IMR-90 (cell line): ENCODE measurements at regions not wholly inside any gene's neighbourhood (a gene's known extent, or its start where the extent isn't known, plus 50 kb on each side); places are given as distances from the start of the nearest gene placed in this dataset.

Source experiments
- ATAC-seq: fragments of 200-7000 bp; cut with Tn5 transposase; 2 replicates; pipeline ENCODE4 v1.9.1; 2020; ENCODE audit warnings: low read depth, mild to moderate bottlenecking, moderate library complexity
- BruUV-seq: library from RNA; stranded (reverse); fragments of 400-500 nt; replicated peaks from 2 replicates; lab custom pipeline; 2021; lab: Mats Ljungman, UMichigan
- CTCF ChIA-PET: fragments of 300-600 bp; formaldehyde crosslinking; extraction: SDS; loops from one replicate; lab custom pipeline; 2021; ENCODE audit warnings: antibody characterized with exemption; lab: Yijun Ruan, JAX
- POLR2A ChIA-PET: fragments of 300-600 bp; sonication (Branson Sonifier 250); formaldehyde crosslinking; loops from one replicate; lab custom pipeline; 2022; ENCODE audit warnings: antibody characterized with exemption; ENCODE audit not compliant: unreplicated experiment; lab: Charles Lee
- DNase-seq: peaks from one replicate; pipeline ENCODE4 v3.0.0; 2013
- H2AFZ ChIP-seq: replicated peaks from 2 replicates; pipeline ENCODE3; 2013; ENCODE audit warnings: low read length, mild to moderate bottlenecking; ENCODE audit not compliant: poor library complexity
- H2AK5ac ChIP-seq: 2 replicates; pipeline ENCODE4 v1.6.1; 2013; ENCODE audit warnings: low read depth, low read length, inconsistent platforms
- H2AK9ac ChIP-seq: replicated peaks from 2 replicates; pipeline ENCODE3; 2013; ENCODE audit warnings: mild to moderate bottlenecking, low read depth, low read length, moderate library complexity; ENCODE audit not compliant: poor library complexity
- H2BK120ac ChIP-seq: 2 replicates; pipeline ENCODE4 v1.6.1; 2013; ENCODE audit warnings: low read depth, low read length, inconsistent platforms
- H2BK15ac ChIP-seq: 3 replicates; pipeline ENCODE4 v1.6.1; 2013; ENCODE audit warnings: low read depth, low read length, inconsistent platforms
- H2BK20ac ChIP-seq: 2 replicates; pipeline ENCODE4 v1.6.1; 2013; ENCODE audit warnings: low read depth, mild to moderate bottlenecking, inconsistent platforms, low read length, moderate library complexity
- H2BK5ac ChIP-seq: 2 replicates; pipeline ENCODE4 v1.6.1; 2013; ENCODE audit warnings: mild to moderate bottlenecking, low read depth, low read length, inconsistent platforms; ENCODE audit not compliant: poor library complexity, severe bottlenecking
- H3K14ac ChIP-seq: replicated peaks from 2 replicates; pipeline ENCODE4 v1.6.1; 2013; ENCODE audit warnings: low read depth, low read length, inconsistent platforms
- H3K18ac ChIP-seq: 2 replicates; pipeline ENCODE4 v1.6.1; 2013; ENCODE audit warnings: low read depth, low read length, control low read depth
- H3K23ac ChIP-seq: 2 replicates; pipeline ENCODE4 v1.6.1; 2013; ENCODE audit warnings: low read depth, low read length, inconsistent platforms
- H3K27ac ChIP-seq: 2 replicates; pipeline ENCODE4 v1.5.1; 2013; ENCODE audit warnings: mild to moderate bottlenecking, control low read depth, low read length; ENCODE audit not compliant: insufficient read depth
- H3K27me3 ChIP-seq: 2 replicates; pipeline ENCODE4 v1.6.1; 2013; ENCODE audit warnings: low read length; ENCODE audit not compliant: control insufficient read depth, insufficient read depth
- H3K36me3 ChIP-seq: 2 replicates; pipeline ENCODE4 v1.6.1; 2013; ENCODE audit warnings: low read length, mixed read lengths; ENCODE audit not compliant: control insufficient read depth, insufficient read depth
- H3K4ac ChIP-seq: 2 replicates; pipeline ENCODE4 v1.6.1; 2013; ENCODE audit warnings: low read depth, low read length, inconsistent platforms
- H3K4me1 ChIP-seq: 2 replicates; pipeline ENCODE4 v1.6.1; 2013; ENCODE audit warnings: low read length, mixed read lengths; ENCODE audit not compliant: control insufficient read depth, insufficient read depth
- H3K4me2 ChIP-seq: 2 replicates; pipeline ENCODE4 v1.6.1; 2013; ENCODE audit warnings: low read depth, mild to moderate bottlenecking, control low read depth, low read length, moderate library complexity
- H3K4me3 ChIP-seq: 2 replicates; pipeline ENCODE4 v1.5.1; 2013; ENCODE audit warnings: low read depth, mild to moderate bottlenecking, control low read depth, low read length, moderate library complexity; ENCODE audit not compliant: insufficient read depth
- H3K56ac ChIP-seq: 2 replicates; pipeline ENCODE4 v1.6.1; 2013; ENCODE audit warnings: low read length, inconsistent platforms; ENCODE audit not compliant: insufficient read depth; ENCODE audit errors: extremely low read depth
- H3K79me1 ChIP-seq, 2 experiments: 2 replicates each; pipeline ENCODE4 v1.6.1; 2013; ENCODE audit warnings: low read length in 2 of 2, inconsistent platforms in 1 of 2, low read depth in 1 of 2
- H3K9ac ChIP-seq: 2 replicates; pipeline ENCODE4 v1.6.1; 2013; ENCODE audit warnings: low read depth, low read length, control low read depth
- H3K9me1 ChIP-seq: 2 replicates; pipeline ENCODE4 v1.6.1; 2013; ENCODE audit warnings: low read length, inconsistent platforms; ENCODE audit not compliant: insufficient read depth
- H3K9me3 ChIP-seq: 2 replicates; pipeline ENCODE4 v1.6.1; 2013; ENCODE audit warnings: low read length; ENCODE audit not compliant: control insufficient read depth, insufficient read depth
- H4K20me1 ChIP-seq: 2 replicates; pipeline ENCODE4 v1.6.1; 2013; ENCODE audit warnings: low read length, inconsistent platforms; ENCODE audit not compliant: insufficient read depth
- H4K5ac ChIP-seq: 2 replicates; pipeline ENCODE4 v1.6.1; 2013; ENCODE audit warnings: mild to moderate bottlenecking, low read depth, low read length, control low read depth
- H4K8ac ChIP-seq, 2 experiments: 2 replicates each; pipeline ENCODE4 v1.6.1; 2013; ENCODE audit warnings: low read depth in 2 of 2, low read length in 2 of 2, control low read depth in 1 of 2, inconsistent platforms in 1 of 2
- H4K91ac ChIP-seq: 2 replicates; pipeline ENCODE4 v1.6.1; 2013; ENCODE audit warnings: low read depth, low read length, inconsistent platforms; ENCODE audit not compliant: insufficient read depth
- NFE2L2 ChIP-seq: fragments of 150-350 bp; IDR thresholded peaks from 2 replicates; pipeline ENCODE4 v1.6.1; 2016; ENCODE audit warnings: low read depth, mild to moderate bottlenecking, low read length
- WGBS, 2 experiments: methylation state at CpG; one replicate each; pipeline versions ENCODE4 v1.1.5 to v1.1.7; 2013; ENCODE audit warnings: missing lambda C conversion rate in 2 of 2; ENCODE audit not compliant: insufficient read length in 1 of 2; ENCODE audit errors: extremely low coverage in 2 of 2; 5-methylcytosine and 5-hydroxymethylcytosine counted together
- dilution Hi-C: fragments of 300-500 bp; cut with HindIII; formaldehyde crosslinking; loops from one replicate; pipeline ENCODE4 v1.14.3; 2018; ENCODE audit warnings: low sequenced_read_pairs; ENCODE audit not compliant: unreplicated experiment
- in situ Hi-C: fragments of 300-500 bp; cut with MboI; formaldehyde crosslinking; loops from 3 replicates; pipeline ENCODE4 v1.14.3; 2019; ENCODE audit warnings: low sequenced_read_pairs, inconsistent platforms, mixed read lengths
- intact Hi-C: fragments of 100-400 bp; cut with micrococcal nuclease; formaldehyde crosslinking; loops from 2 replicates; pipeline ENCODE4 v1.10.0; 2022
- TF ChIP-seq, protein P1 (sequence below): conservative IDR thresholded peaks from 2 replicates; pipeline ENCODE4 v1.5.1; 2012; ENCODE audit warnings: mild to moderate bottlenecking, low read depth, low read length, improper control_type of control experiment

DNA sequence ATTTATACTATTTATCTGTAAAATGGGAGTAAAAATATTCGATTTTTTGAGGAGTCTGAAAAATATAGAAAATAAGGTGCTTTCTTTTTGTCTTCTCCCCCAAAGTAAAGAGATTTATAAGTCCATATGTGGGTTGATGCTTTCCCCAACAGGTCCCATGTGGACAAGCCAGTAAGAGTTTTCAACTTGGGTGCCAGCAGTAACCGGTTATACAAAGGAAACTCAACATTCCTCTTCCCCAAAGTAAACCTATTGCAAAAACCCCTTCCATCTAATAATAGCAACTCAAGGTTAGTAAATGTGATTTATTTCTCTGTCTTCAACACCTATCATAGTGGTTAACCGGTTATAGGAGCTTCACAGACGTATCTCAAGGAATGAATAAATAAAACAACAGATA is 1206.9 kb upstream of the SEL1L start:
- TF ChIP-seq, protein P1, sequence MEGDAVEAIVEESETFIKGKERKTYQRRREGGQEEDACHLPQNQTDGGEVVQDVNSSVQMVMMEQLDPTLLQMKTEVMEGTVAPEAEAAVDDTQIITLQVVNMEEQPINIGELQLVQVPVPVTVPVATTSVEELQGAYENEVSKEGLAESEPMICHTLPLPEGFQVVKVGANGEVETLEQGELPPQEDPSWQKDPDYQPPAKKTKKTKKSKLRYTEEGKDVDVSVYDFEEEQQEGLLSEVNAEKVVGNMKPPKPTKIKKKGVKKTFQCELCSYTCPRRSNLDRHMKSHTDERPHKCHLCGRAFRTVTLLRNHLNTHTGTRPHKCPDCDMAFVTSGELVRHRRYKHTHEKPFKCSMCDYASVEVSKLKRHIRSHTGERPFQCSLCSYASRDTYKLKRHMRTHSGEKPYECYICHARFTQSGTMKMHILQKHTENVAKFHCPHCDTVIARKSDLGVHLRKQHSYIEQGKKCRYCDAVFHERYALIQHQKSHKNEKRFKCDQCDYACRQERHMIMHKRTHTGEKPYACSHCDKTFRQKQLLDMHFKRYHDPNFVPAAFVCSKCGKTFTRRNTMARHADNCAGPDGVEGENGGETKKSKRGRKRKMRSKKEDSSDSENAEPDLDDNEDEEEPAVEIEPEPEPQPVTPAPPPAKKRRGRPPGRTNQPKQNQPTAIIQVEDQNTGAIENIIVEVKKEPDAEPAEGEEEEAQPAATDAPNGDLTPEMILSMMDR: no peak
- TF ChIP-seq NFE2L2: no peak
- POLR2A ChIA-PET: no interaction called here
- no peak for ATAC-seq

More for the DNA sequence above, 1206.9 kb upstream of the SEL1L start:
- no peak for DNase-seq
- no peaks in the 10 kb centered on the region for H4K20me1 ChIP-seq
- no peak overlapping the region for H3K4me2 ChIP-seq
- H3K79me1 ChIP-seq: no peaks in the 10 kb centered on the region
- H3K27me3 ChIP-seq: no peaks in the 10 kb centered on the region
- H3K4me3 ChIP-seq: no peak overlapping the region
- H2AK9ac ChIP-seq: no peak overlapping the region
- no peak overlapping the region for H2BK5ac ChIP-seq
- H3K4ac ChIP-seq: no peak overlapping the region
- BruUV-seq: no TSS peak
- no peaks in the 10 kb centered on the region for H3K9me3 ChIP-seq
- dilution Hi-C loops (no loop called here), in situ Hi-C loops (no loop called here), intact Hi-C loops (no loop called here)
- H3K23ac ChIP-seq: no peak overlapping the region
- H3K4me1 ChIP-seq: no peaks in the 10 kb centered on the region
- no peak overlapping the region for H2BK20ac ChIP-seq
- no peaks in the 10 kb centered on the region for H3K36me3 ChIP-seq
- H3K18ac ChIP-seq: no peak overlapping the region
- WGBS, 2 experiments: no CpG with 5 or more reads among the region's 4 CpGs
- H4K91ac ChIP-seq: no peak overlapping the region
- no peak overlapping the region for H2AFZ ChIP-seq
- H2BK120ac ChIP-seq: no peak overlapping the region
- CTCF ChIA-PET: no interaction called here
- H3K56ac ChIP-seq: no peak overlapping the region
- no peak overlapping the region for H4K8ac ChIP-seq
- H2BK15ac ChIP-seq: no peak overlapping the region
- no peak overlapping the region for H3K9ac ChIP-seq
- H2AK5ac ChIP-seq: no peak overlapping the region
- H3K9me1 ChIP-seq: no peaks in the 10 kb centered on the region
- no peak overlapping the region for H3K14ac ChIP-seq
- H4K5ac ChIP-seq: no peak overlapping the region
- H3K27ac ChIP-seq: no peak overlapping the region
